DOHH2 (cell line): ENCODE measurements at regions not wholly inside any gene's neighbourhood (a gene's known extent, or its start where the extent isn't known, plus 50 kb on each side); places are given as distances from the start of the nearest gene placed in this dataset.

Experiments used
- H3F3A ChIP-seq: fragments of 200-600 bp; sonication (generic), shearing (Covaris generic); 2 replicates; pipeline ENCODE4 v1.6.0; 2016; ENCODE audit warnings: antibody characterized with exemption, mild to moderate bottlenecking; ENCODE audit not compliant: control insufficient read depth, insufficient read depth
- H3K27ac ChIP-seq: fragments of 200-600 bp; sonication (generic); 2 replicates; pipeline ENCODE4 v1.5.1; 2014; ENCODE audit warnings: low read depth, mild to moderate bottlenecking, low read length, moderate library complexity
- H3K27me3 ChIP-seq: fragments of 200-600 bp; sonication (generic); 2 replicates; pipeline ENCODE4 v1.6.1; 2014; ENCODE audit warnings: mild to moderate bottlenecking, low read length, mixed read lengths; ENCODE audit not compliant: control insufficient read depth
- H3K36me3 ChIP-seq: fragments of 200-600 bp; sonication (generic); 2 replicates; pipeline ENCODE4 v1.6.1; 2014; ENCODE audit warnings: mild to moderate bottlenecking, low read length, moderate library complexity, mixed read lengths; ENCODE audit not compliant: control insufficient read depth
- H3K4me1 ChIP-seq: fragments of 200-600 bp; sonication (generic); 2 replicates; pipeline ENCODE4 v1.6.1; 2014; ENCODE audit warnings: mild to moderate bottlenecking, low read length, mixed read lengths; ENCODE audit not compliant: control insufficient read depth
- H3K4me2 ChIP-seq: fragments of 200-600 bp; sonication (generic); 2 replicates; pipeline ENCODE4 v1.6.0; 2014; ENCODE audit warnings: mild to moderate bottlenecking, low read length, moderate library complexity
- H3K4me3 ChIP-seq: fragments of 200-600 bp; sonication (generic); 2 replicates; pipeline ENCODE4 v1.5.1; 2014; ENCODE audit warnings: mild to moderate bottlenecking, low read length, mixed read lengths
- H3K79me2 ChIP-seq: fragments of 200-600 bp; sonication (generic); 2 replicates; pipeline ENCODE4 v1.6.1; 2014; ENCODE audit warnings: mild to moderate bottlenecking, low read length, mixed read lengths; ENCODE audit not compliant: control insufficient read depth
- H3K9me2 ChIP-seq: fragments of 200-600 bp; sonication (generic); replicated peaks from 2 replicates; pipeline ENCODE4 v1.6.1; 2014; ENCODE audit warnings: mild to moderate bottlenecking, low read length, mixed read lengths; ENCODE audit not compliant: control insufficient read depth
- H3K9me3 ChIP-seq: fragments of 200-600 bp; sonication (generic); 2 replicates; pipeline ENCODE4 v1.6.1; 2014; ENCODE audit warnings: antibody characterized with exemption, low read length, mixed read lengths; ENCODE audit not compliant: control insufficient read depth, insufficient read depth
- H4K20me1 ChIP-seq: fragments of 200-600 bp; sonication (generic); 2 replicates; pipeline ENCODE4 v1.6.0; 2014; ENCODE audit warnings: low read depth, mild to moderate bottlenecking, antibody characterized with exemption, low read length, moderate library complexity; ENCODE audit not compliant: control insufficient read depth, insufficient read depth
- EZH2phosphoT487 ChIP-seq: fragments of 200-600 bp; sonication (generic); IDR thresholded peaks from 2 replicates; pipeline ENCODE4 v1.6.1; 2017; ENCODE audit warnings: borderline replicate concordance, mild to moderate bottlenecking, antibody characterized with exemption, low read length, moderate library complexity, mixed read lengths
- TF ChIP-seq, protein P1 (sequence below): fragments of 200-600 bp; sonication (generic); IDR thresholded peaks from one replicate; pipeline ENCODE4 v1.5.1; 2014; ENCODE audit warnings: antibody characterized with exemption, mild to moderate bottlenecking, low read depth, low read length; ENCODE audit not compliant: poor library complexity, severe bottlenecking

DNA sequence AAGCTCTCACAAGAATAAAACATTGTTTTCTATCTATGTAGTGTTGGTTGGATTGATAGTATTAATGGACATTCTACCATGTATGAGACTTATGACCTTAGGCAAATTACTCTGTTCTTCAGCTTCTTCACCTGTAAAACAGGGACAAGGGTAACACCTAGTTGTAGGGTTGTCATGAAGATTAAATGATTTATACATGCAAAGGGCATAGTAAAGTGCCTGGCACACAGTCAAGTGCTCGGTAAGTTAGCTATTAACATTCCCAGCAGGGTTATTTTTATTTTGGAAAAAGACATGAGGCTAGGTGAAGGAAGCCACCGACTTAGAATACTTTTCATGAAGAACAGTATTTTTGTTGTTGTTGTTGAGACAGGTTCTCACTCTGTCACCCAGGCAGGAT is 71.2 kb upstream of the PLXNC1 start:
- H3K27ac ChIP-seq = no peak overlapping the region

DNA sequence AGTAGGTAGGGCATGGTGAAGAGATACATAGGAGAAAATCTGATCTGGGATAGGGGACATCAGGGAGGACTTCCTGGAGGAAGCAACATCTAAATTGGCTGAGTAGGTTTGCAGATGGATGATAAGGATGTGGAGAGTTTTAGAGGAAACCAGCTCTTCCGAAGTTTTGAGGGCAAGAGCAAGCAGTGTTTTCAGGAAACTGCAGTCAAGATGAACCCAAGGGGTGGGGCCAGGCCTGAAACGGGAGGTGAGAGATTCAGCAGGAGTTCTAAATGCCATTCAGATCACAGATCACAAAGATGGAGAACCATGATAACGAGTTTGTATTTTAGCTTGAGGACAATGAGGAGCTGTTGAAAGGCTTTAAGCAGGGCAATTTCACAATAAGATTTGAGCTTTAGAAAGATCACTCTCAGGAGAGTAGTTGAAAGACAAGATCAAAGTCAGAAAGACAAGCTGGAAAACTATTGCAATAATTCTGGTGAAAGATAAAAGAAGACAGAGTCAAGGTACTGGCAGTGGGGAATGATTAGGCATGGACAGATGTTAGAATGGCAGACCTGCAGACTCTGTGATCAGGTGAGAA is 70.1 kb upstream of the PLXNC1 start:
- H3K79me2 ChIP-seq = no peaks in the 10 kb centered on the region
- no peak overlapping the region for H3K4me3 ChIP-seq
- H3K9me3 ChIP-seq = no peaks in the 10 kb centered on the region
- H3F3A ChIP-seq = no peaks in the 10 kb centered on the region
- H3K36me3 ChIP-seq = no peaks in the 10 kb centered on the region
- TF ChIP-seq, protein P1, sequence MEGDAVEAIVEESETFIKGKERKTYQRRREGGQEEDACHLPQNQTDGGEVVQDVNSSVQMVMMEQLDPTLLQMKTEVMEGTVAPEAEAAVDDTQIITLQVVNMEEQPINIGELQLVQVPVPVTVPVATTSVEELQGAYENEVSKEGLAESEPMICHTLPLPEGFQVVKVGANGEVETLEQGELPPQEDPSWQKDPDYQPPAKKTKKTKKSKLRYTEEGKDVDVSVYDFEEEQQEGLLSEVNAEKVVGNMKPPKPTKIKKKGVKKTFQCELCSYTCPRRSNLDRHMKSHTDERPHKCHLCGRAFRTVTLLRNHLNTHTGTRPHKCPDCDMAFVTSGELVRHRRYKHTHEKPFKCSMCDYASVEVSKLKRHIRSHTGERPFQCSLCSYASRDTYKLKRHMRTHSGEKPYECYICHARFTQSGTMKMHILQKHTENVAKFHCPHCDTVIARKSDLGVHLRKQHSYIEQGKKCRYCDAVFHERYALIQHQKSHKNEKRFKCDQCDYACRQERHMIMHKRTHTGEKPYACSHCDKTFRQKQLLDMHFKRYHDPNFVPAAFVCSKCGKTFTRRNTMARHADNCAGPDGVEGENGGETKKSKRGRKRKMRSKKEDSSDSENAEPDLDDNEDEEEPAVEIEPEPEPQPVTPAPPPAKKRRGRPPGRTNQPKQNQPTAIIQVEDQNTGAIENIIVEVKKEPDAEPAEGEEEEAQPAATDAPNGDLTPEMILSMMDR = no peak
- TF ChIP-seq EZH2phosphoT487 = no peak
- no peak overlapping the region for H3K4me2 ChIP-seq
- no peak overlapping the region for H3K27ac ChIP-seq
- H4K20me1 ChIP-seq = no peaks in the 10 kb centered on the region
- H3K27me3 ChIP-seq = peaks cover 45% of the 10 kb centered on the region
- no peaks in the 10 kb centered on the region; the same call in 1 of the 2 replicates for H3K9me2 ChIP-seq
- H3K4me1 ChIP-seq = no peaks in the 10 kb centered on the region

More for the DNA sequence above, 71.2 kb upstream of the PLXNC1 start:
- H3K9me2 ChIP-seq = no peaks in the 10 kb centered on the region; the same call in 1 of the 2 replicates
- H3K27me3 ChIP-seq = peaks cover 45% of the 10 kb centered on the region
- H3K4me3 ChIP-seq = no peak overlapping the region
- no peak for TF ChIP-seq EZH2phosphoT487
- TF ChIP-seq, protein P1 = no peak
- H3K36me3 ChIP-seq = no peaks in the 10 kb centered on the region
- no peaks in the 10 kb centered on the region for H3F3A ChIP-seq
- H3K4me1 ChIP-seq = no peaks in the 10 kb centered on the region
- H4K20me1 ChIP-seq = no peaks in the 10 kb centered on the region
- H3K4me2 ChIP-seq = no peak overlapping the region
- H3K9me3 ChIP-seq = no peaks in the 10 kb centered on the region
- H3K79me2 ChIP-seq = no peaks in the 10 kb centered on the region

DNA sequence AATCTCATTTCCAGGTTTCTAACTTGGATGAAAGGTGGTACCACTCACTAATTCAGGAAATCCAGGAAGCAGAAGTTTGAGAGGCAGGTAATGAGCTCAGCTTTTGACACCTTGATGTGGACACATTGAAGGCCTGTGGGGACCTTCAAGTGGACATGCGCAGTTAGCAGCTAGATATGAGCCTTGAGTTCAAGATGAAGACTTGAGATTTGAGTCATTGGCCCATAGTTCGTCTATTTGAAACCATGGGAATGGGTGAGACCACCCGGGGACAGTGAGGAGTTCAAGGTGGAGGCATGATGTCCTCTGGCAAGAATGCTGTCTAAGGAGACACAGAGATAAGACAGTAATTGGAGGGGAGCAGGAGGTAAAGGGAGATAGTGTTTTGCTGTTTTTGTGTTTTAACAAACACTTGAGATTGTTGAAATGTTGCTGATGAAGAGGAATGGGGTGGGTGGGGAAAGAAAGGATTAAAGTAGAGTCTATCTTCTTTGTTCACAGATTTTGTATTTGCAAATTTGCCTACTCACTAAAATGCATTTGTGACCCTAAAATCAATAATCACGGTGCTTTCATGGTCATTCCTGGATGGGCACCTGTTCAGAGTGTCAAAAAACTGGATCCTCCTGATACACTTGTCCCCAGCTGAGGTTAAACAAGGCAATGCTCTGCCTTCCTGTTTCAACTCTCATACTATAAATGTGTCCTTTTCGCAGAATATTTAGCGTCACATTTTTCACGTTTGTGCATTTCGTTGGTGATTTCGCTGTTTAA is 69.5 kb upstream of the PLXNC1 start:
- Histone ChIP-seq H4K20me1 (no peaks in the 10 kb centered on the region), H3K79me2 (no peaks in the 10 kb centered on the region), H3K27ac (no peak overlapping the region), H3F3A (no peaks in the 10 kb centered on the region), H3K4me2 (no peak overlapping the region), H3K9me3 (no peaks in the 10 kb centered on the region), H3K27me3 (peaks cover 45% of the 10 kb centered on the region), H3K36me3 (no peaks in the 10 kb centered on the region), H3K4me1 (no peaks in the 10 kb centered on the region), H3K4me3 (no peak overlapping the region), H3K9me2 (no peaks in the 10 kb centered on the region; the same call in 1 of the 2 replicates)
- no peak for TF ChIP-seq EZH2phosphoT487
- TF ChIP-seq, protein P1 = no peak
